IMR-90 (cell line): ENCODE measurements at regions not wholly inside any gene's neighbourhood (a gene's known extent, or its start where the extent isn't known, plus 50 kb on each side); places are given as distances from the start of the nearest gene placed in this dataset.

Source experiments
- ATAC-seq: fragments of 200-7000 bp; cut with Tn5 transposase; 2 replicates; pipeline ENCODE4 v1.9.1; 2020; ENCODE audit warnings: low read depth, mild to moderate bottlenecking, moderate library complexity
- BruUV-seq: library from RNA; stranded (reverse); fragments of 400-500 nt; replicated peaks from 2 replicates; lab custom pipeline; 2021; lab: Mats Ljungman, UMichigan
- CTCF ChIA-PET: fragments of 300-600 bp; formaldehyde crosslinking; extraction: SDS; loops from one replicate; lab custom pipeline; 2021; ENCODE audit warnings: antibody characterized with exemption; lab: Yijun Ruan, JAX
- POLR2A ChIA-PET: fragments of 300-600 bp; sonication (Branson Sonifier 250); formaldehyde crosslinking; loops from one replicate; lab custom pipeline; 2022; ENCODE audit warnings: antibody characterized with exemption; ENCODE audit not compliant: unreplicated experiment; lab: Charles Lee
- DNase-seq: peaks from one replicate; pipeline ENCODE4 v3.0.0; 2013
- H2AFZ ChIP-seq: replicated peaks from 2 replicates; pipeline ENCODE3; 2013; ENCODE audit warnings: low read length, mild to moderate bottlenecking; ENCODE audit not compliant: poor library complexity
- H2AK5ac ChIP-seq: 2 replicates; pipeline ENCODE4 v1.6.1; 2013; ENCODE audit warnings: low read depth, low read length, inconsistent platforms
- H2AK9ac ChIP-seq: replicated peaks from 2 replicates; pipeline ENCODE3; 2013; ENCODE audit warnings: mild to moderate bottlenecking, low read depth, low read length, moderate library complexity; ENCODE audit not compliant: poor library complexity
- H2BK120ac ChIP-seq: 2 replicates; pipeline ENCODE4 v1.6.1; 2013; ENCODE audit warnings: low read depth, low read length, inconsistent platforms
- H2BK15ac ChIP-seq: 3 replicates; pipeline ENCODE4 v1.6.1; 2013; ENCODE audit warnings: low read depth, low read length, inconsistent platforms
- H2BK20ac ChIP-seq: 2 replicates; pipeline ENCODE4 v1.6.1; 2013; ENCODE audit warnings: low read depth, mild to moderate bottlenecking, inconsistent platforms, low read length, moderate library complexity
- H2BK5ac ChIP-seq: 2 replicates; pipeline ENCODE4 v1.6.1; 2013; ENCODE audit warnings: mild to moderate bottlenecking, low read depth, low read length, inconsistent platforms; ENCODE audit not compliant: poor library complexity, severe bottlenecking
- H3K14ac ChIP-seq: replicated peaks from 2 replicates; pipeline ENCODE4 v1.6.1; 2013; ENCODE audit warnings: low read depth, low read length, inconsistent platforms
- H3K18ac ChIP-seq: 2 replicates; pipeline ENCODE4 v1.6.1; 2013; ENCODE audit warnings: low read depth, low read length, control low read depth
- H3K23ac ChIP-seq: 2 replicates; pipeline ENCODE4 v1.6.1; 2013; ENCODE audit warnings: low read depth, low read length, inconsistent platforms
- H3K27ac ChIP-seq: 2 replicates; pipeline ENCODE4 v1.5.1; 2013; ENCODE audit warnings: mild to moderate bottlenecking, control low read depth, low read length; ENCODE audit not compliant: insufficient read depth
- H3K27me3 ChIP-seq: 2 replicates; pipeline ENCODE4 v1.6.1; 2013; ENCODE audit warnings: low read length; ENCODE audit not compliant: control insufficient read depth, insufficient read depth
- H3K36me3 ChIP-seq: 2 replicates; pipeline ENCODE4 v1.6.1; 2013; ENCODE audit warnings: low read length, mixed read lengths; ENCODE audit not compliant: control insufficient read depth, insufficient read depth
- H3K4ac ChIP-seq: 2 replicates; pipeline ENCODE4 v1.6.1; 2013; ENCODE audit warnings: low read depth, low read length, inconsistent platforms
- H3K4me1 ChIP-seq: 2 replicates; pipeline ENCODE4 v1.6.1; 2013; ENCODE audit warnings: low read length, mixed read lengths; ENCODE audit not compliant: control insufficient read depth, insufficient read depth
- H3K4me2 ChIP-seq: 2 replicates; pipeline ENCODE4 v1.6.1; 2013; ENCODE audit warnings: low read depth, mild to moderate bottlenecking, control low read depth, low read length, moderate library complexity
- H3K4me3 ChIP-seq: 2 replicates; pipeline ENCODE4 v1.5.1; 2013; ENCODE audit warnings: low read depth, mild to moderate bottlenecking, control low read depth, low read length, moderate library complexity; ENCODE audit not compliant: insufficient read depth
- H3K56ac ChIP-seq: 2 replicates; pipeline ENCODE4 v1.6.1; 2013; ENCODE audit warnings: low read length, inconsistent platforms; ENCODE audit not compliant: insufficient read depth; ENCODE audit errors: extremely low read depth
- H3K79me1 ChIP-seq, 2 experiments: 2 replicates each; pipeline ENCODE4 v1.6.1; 2013; ENCODE audit warnings: low read length in 2 of 2, inconsistent platforms in 1 of 2, low read depth in 1 of 2
- H3K9ac ChIP-seq: 2 replicates; pipeline ENCODE4 v1.6.1; 2013; ENCODE audit warnings: low read depth, low read length, control low read depth
- H3K9me1 ChIP-seq: 2 replicates; pipeline ENCODE4 v1.6.1; 2013; ENCODE audit warnings: low read length, inconsistent platforms; ENCODE audit not compliant: insufficient read depth
- H3K9me3 ChIP-seq: 2 replicates; pipeline ENCODE4 v1.6.1; 2013; ENCODE audit warnings: low read length; ENCODE audit not compliant: control insufficient read depth, insufficient read depth
- H4K20me1 ChIP-seq: 2 replicates; pipeline ENCODE4 v1.6.1; 2013; ENCODE audit warnings: low read length, inconsistent platforms; ENCODE audit not compliant: insufficient read depth
- H4K5ac ChIP-seq: 2 replicates; pipeline ENCODE4 v1.6.1; 2013; ENCODE audit warnings: mild to moderate bottlenecking, low read depth, low read length, control low read depth
- H4K8ac ChIP-seq, 2 experiments: 2 replicates each; pipeline ENCODE4 v1.6.1; 2013; ENCODE audit warnings: low read depth in 2 of 2, low read length in 2 of 2, control low read depth in 1 of 2, inconsistent platforms in 1 of 2
- H4K91ac ChIP-seq: 2 replicates; pipeline ENCODE4 v1.6.1; 2013; ENCODE audit warnings: low read depth, low read length, inconsistent platforms; ENCODE audit not compliant: insufficient read depth
- BHLHE40 ChIP-seq: fragments of 150-350 bp; IDR thresholded peaks from 2 replicates; pipeline ENCODE4 v1.6.1; 2016; ENCODE audit warnings: mild to moderate bottlenecking, low read depth, low read length
- CEBPB ChIP-seq: IDR thresholded peaks from 2 replicates; pipeline ENCODE4 v1.6.1; 2012; ENCODE audit warnings: low read depth, low read length, improper control_type of control experiment
- FOS ChIP-seq: fragments of 150-350 bp; IDR thresholded peaks from 2 replicates; pipeline ENCODE4 v1.6.1; 2016; ENCODE audit warnings: low read depth, low read length
- MAZ ChIP-seq: IDR thresholded peaks from 2 replicates; pipeline ENCODE4 v1.6.1; 2012; ENCODE audit warnings: low read depth, mild to moderate bottlenecking, low read length, improper control_type of control experiment, moderate library complexity, borderline replicate concordance
- MXI1 ChIP-seq: IDR thresholded peaks from 2 replicates; pipeline ENCODE4 v1.6.1; 2012; ENCODE audit warnings: low read depth, mild to moderate bottlenecking, low read length, moderate library complexity, borderline replicate concordance
- NFE2L2 ChIP-seq: fragments of 150-350 bp; IDR thresholded peaks from 2 replicates; pipeline ENCODE4 v1.6.1; 2016; ENCODE audit warnings: low read depth, mild to moderate bottlenecking, low read length
- POLR2A ChIP-seq: IDR thresholded peaks from 2 replicates; pipeline ENCODE4 v1.6.1; 2012; ENCODE audit warnings: mild to moderate bottlenecking, low read depth, low read length
- RAD21 ChIP-seq: IDR thresholded peaks from 2 replicates; pipeline ENCODE4 v1.6.1; 2012; ENCODE audit warnings: low read length, improper control_type of control experiment
- SMC3 ChIP-seq: fragments of 150-350 bp; IDR thresholded peaks from 2 replicates; pipeline ENCODE4 v1.6.1; 2016; ENCODE audit warnings: low read depth, mild to moderate bottlenecking, antibody characterized with exemption, low read length, moderate library complexity
- WGBS, 2 experiments: methylation state at CpG; one replicate each; pipeline versions ENCODE4 v1.1.5 to v1.1.7; 2013; ENCODE audit warnings: missing lambda C conversion rate in 2 of 2; ENCODE audit not compliant: insufficient read length in 1 of 2; ENCODE audit errors: extremely low coverage in 2 of 2; 5-methylcytosine and 5-hydroxymethylcytosine counted together
- dilution Hi-C: fragments of 300-500 bp; cut with HindIII; formaldehyde crosslinking; loops from one replicate; pipeline ENCODE4 v1.14.3; 2018; ENCODE audit warnings: low sequenced_read_pairs; ENCODE audit not compliant: unreplicated experiment
- in situ Hi-C: fragments of 300-500 bp; cut with MboI; formaldehyde crosslinking; loops from 3 replicates; pipeline ENCODE4 v1.14.3; 2019; ENCODE audit warnings: low sequenced_read_pairs, inconsistent platforms, mixed read lengths
- intact Hi-C: fragments of 100-400 bp; cut with micrococcal nuclease; formaldehyde crosslinking; loops from 2 replicates; pipeline ENCODE4 v1.10.0; 2022
- TF ChIP-seq, protein P1 (sequence below): fragments of 150-350 bp; IDR thresholded peaks from 2 replicates; pipeline ENCODE4 v1.6.1; 2017; ENCODE audit warnings: mild to moderate bottlenecking, antibody characterized with exemption, low read length, low read depth

DNA sequence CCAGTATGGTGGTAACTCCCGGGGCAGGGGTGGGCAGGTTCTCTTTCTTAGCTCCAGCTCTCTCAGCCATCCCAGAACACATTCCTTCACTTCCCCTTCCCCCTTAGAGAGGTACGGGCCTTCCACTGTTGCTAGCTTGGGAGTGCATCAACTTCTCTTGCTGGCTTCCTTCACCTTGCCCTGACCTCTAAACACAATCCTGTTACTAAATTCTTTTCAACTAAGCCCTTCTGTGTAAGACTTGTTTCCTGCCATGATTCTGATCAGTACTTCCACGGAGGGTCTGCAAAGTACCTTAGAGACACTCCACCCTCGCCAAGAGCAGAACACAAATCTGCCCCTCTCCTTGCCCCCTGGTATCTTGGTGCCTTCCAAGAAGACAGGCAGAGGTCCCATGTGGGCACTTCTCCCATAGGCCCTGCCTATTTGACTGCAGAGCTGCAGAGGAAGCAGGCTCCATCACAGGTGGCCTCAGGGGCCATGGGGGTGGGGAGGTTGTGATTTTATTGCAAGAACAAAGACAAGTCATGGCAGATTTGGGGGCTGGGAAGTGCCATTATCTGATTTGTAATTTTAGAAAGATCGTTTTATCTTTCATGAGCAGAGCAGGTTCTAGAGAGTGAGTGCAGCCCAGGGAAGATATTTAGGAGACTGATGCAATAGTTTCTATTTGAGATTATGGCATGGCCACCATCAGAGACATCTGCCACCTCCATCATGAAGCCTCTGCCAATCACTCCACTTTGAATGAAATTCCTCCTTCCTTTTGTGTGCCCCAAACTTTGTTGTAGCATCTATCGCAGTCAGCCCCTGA lies 182.5 kb upstream of the JUN start:
- Histone ChIP-seq H3K23ac (no peak overlapping the region), H3K18ac (no peak overlapping the region), H4K91ac (no peak overlapping the region), H3K79me1 (no peaks in the 10 kb centered on the region), H2AK5ac (no peak overlapping the region), H4K8ac (no peak overlapping the region), H3K9me3 (no peaks in the 10 kb centered on the region; the same call in 1 of the 2 replicates), H3K4me2 (no peak overlapping the region), H4K20me1 (no peaks in the 10 kb centered on the region), H2BK120ac (no peak overlapping the region), H3K36me3 (no peaks in the 10 kb centered on the region), H2BK20ac (no peak overlapping the region), H4K5ac (no peak overlapping the region), H3K27me3 (no peaks in the 10 kb centered on the region), H3K56ac (no peak overlapping the region), H2AK9ac (no peak overlapping the region), H2AFZ (peak overlapping the region; percentile 8), H3K4me3 (no peak overlapping the region), H3K9me1 (no peaks in the 10 kb centered on the region), H2BK15ac (no peak overlapping the region; the same call in 2 of the 3 replicates), H2BK5ac (no peak overlapping the region), H3K4ac (no peak overlapping the region), H3K4me1 (peaks cover 4% of the 10 kb centered on the region; the same call in 1 of the 2 replicates), H3K14ac (no peak overlapping the region), H3K9ac (no peak overlapping the region), H3K27ac (no peak overlapping the region)
- POLR2A ChIA-PET: no interaction called here
- no peak for ATAC-seq
- CTCF ChIA-PET: no interaction called here
- intact Hi-C loops (no loop called here), in situ Hi-C loops (no loop called here), dilution Hi-C loops (no loop called here)
- no peak for DNase-seq
- WGBS, 2 experiments: 40% methylated on average over 1 of the region's 6 CpGs; no CpG with 5 or more reads in 1 of the 2 experiments
- TF ChIP-seq BHLHE40: no peak
- no peak for TF ChIP-seq CEBPB
- TF ChIP-seq POLR2A: no peak
- TF ChIP-seq FOS: no peak
- no peak for TF ChIP-seq MAZ
- TF ChIP-seq, protein P1, sequence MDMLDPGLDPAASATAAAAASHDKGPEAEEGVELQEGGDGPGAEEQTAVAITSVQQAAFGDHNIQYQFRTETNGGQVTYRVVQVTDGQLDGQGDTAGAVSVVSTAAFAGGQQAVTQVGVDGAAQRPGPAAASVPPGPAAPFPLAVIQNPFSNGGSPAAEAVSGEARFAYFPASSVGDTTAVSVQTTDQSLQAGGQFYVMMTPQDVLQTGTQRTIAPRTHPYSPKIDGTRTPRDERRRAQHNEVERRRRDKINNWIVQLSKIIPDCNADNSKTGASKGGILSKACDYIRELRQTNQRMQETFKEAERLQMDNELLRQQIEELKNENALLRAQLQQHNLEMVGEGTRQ: no peak
- TF ChIP-seq RAD21: no peak
- no peak for TF ChIP-seq MXI1
- TF ChIP-seq NFE2L2: no peak
- no peak for TF ChIP-seq SMC3
- no TSS peak for BruUV-seq
